H1 (cell line): ENCODE measurements at regions not wholly inside any gene's neighbourhood (a gene's known extent, or its start where the extent isn't known, plus 50 kb on each side); places are given as distances from the start of the nearest gene placed in this dataset.

ENCODE experiments used
- ATF3 ChIP-seq: IDR thresholded peaks from 2 replicates; pipeline ENCODE4 v1.6.1; 2011; ENCODE audit warnings: low read depth, mild to moderate bottlenecking, low read length; ENCODE audit not compliant: insufficient read depth
- CTCF ChIP-seq, 3 experiments: IDR thresholded peaks; 1 replicate in 2 of 3; 2 replicates in 1 of 3; pipeline versions ENCODE4 v1.5.1 to v1.6.1; 2011; ENCODE audit warnings: low read length in 3 of 3, mild to moderate bottlenecking in 3 of 3, inconsistent platforms in 2 of 3, low read depth in 1 of 3, moderate library complexity in 1 of 3; ENCODE audit not compliant: insufficient read depth in 1 of 3; ENCODE audit errors: control extremely low read depth in 1 of 3
- EGR1 ChIP-seq: IDR thresholded peaks from 2 replicates; pipeline ENCODE4 v1.6.1; 2011; ENCODE audit warnings: low read depth, low read length, borderline replicate concordance
- EP300 ChIP-seq, 2 experiments: IDR thresholded peaks; 1 replicate in 1 of 2; 2 replicates in 1 of 2; pipeline ENCODE4 v1.6.1; 2011 to 2012; ENCODE audit warnings: low read depth in 2 of 2, low read length in 2 of 2, mild to moderate bottlenecking in 2 of 2, borderline replicate concordance in 1 of 2, inconsistent platforms in 1 of 2, moderate library complexity in 1 of 2
- GABPA ChIP-seq: IDR thresholded peaks from 2 replicates; pipeline ENCODE4 v1.6.1; 2011; ENCODE audit warnings: mild to moderate bottlenecking, low read length, moderate library complexity, borderline replicate concordance; ENCODE audit not compliant: insufficient read depth
- JUN ChIP-seq: IDR thresholded peaks from 2 replicates; pipeline ENCODE4 v1.6.1; 2011; ENCODE audit warnings: low read depth, mild to moderate bottlenecking, improper control_type of control experiment, low read length
- PHF8 ChIP-seq: fragments of 200-600 bp; sonication (generic); conservative IDR thresholded peaks from 2 replicates; pipeline ENCODE4 v1.7.1; 2012; ENCODE audit warnings: low read depth, mild to moderate bottlenecking, inconsistent platforms, low read length, moderate library complexity
- POLR2A ChIP-seq, 2 experiments: IDR thresholded peaks; 1 replicate in 1 of 2; 2 replicates in 1 of 2; pipeline ENCODE4 v1.6.1; 2011; ENCODE audit warnings: low read depth in 2 of 2, low read length in 2 of 2, mild to moderate bottlenecking in 2 of 2; ENCODE audit errors: control extremely low read depth in 1 of 2
- POLR2AphosphoS5 ChIP-seq: IDR thresholded peaks from 2 replicates; pipeline ENCODE4 v1.6.1; 2011; ENCODE audit warnings: low read depth, low read length
- RAD21 ChIP-seq, 2 experiments: IDR thresholded peaks in 1 of 2; conservative IDR thresholded peaks in 1 of 2; 2 replicates each; pipeline ENCODE4 v1.6.1; 2011; ENCODE audit warnings: low read depth in 2 of 2, low read length in 2 of 2, improper control_type of control experiment in 1 of 2, inconsistent platforms in 1 of 2, mild to moderate bottlenecking in 1 of 2, moderate library complexity in 1 of 2
- RFX5 ChIP-seq: IDR thresholded peaks from 2 replicates; pipeline ENCODE4 v1.6.1; 2011; ENCODE audit warnings: low read depth, low read length, improper control_type of control experiment, borderline replicate concordance
- SAP30 ChIP-seq: fragments of 300-600 bp; sonication (generic); IDR thresholded peaks from 2 replicates; pipeline ENCODE4 v1.7.1; 2012; ENCODE audit warnings: low read length, moderate library complexity, mild to moderate bottlenecking, inconsistent platforms; ENCODE audit not compliant: insufficient read depth, insufficient replicate concordance
- SP1 ChIP-seq: IDR thresholded peaks from 2 replicates; pipeline ENCODE4 v1.6.1; 2011; ENCODE audit warnings: low read depth, low read length

GRCh38 chr2:144261966-144262365, 258.0 kb downstream of the ZEB2 start:
- TF ChIP-seq JUN (no peak), CTCF (IDR thresholded peaks at IDR 0.05; ENCODE audit: control extremely low read depth in 1 of 3, insufficient read depth in 1 of 3, low read depth in 1 of 3, low read length in 3 of 3) (no peak), RFX5 (no peak), POLR2A (IDR thresholded peaks at IDR 0.05; ENCODE audit: control extremely low read depth in 1 of 2, low read depth in 2 of 2, low read length in 2 of 2) (no peak), POLR2AphosphoS5 (no peak), ATF3 (no peak), GABPA (no peak), SP1 (no peak), EP300 (IDR thresholded peaks at IDR 0.05; ENCODE audit: borderline replicate concordance in 1 of 2, low read depth in 2 of 2, low read length in 2 of 2) (no peak), RAD21 (IDR thresholded peaks at IDR 0.05 in 1 of 2, conservative IDR thresholded peaks at IDR 0.05 in 1 of 2; ENCODE audit: low read depth in 2 of 2, low read length in 2 of 2) (no peak), EGR1 (no peak), PHF8 (no peak), SAP30 (no peak)
